Lung (tissue), 11 donors: ENCODE measurements at regions not wholly inside any gene's neighbourhood (a gene's known extent, or its start where the extent isn't known, plus 50 kb on each side); places are given as distances from the start of the nearest gene placed in this dataset.

Experiments
- ATAC-seq: fragments of 200-7000 bp; cut with Tn5 transposase; one replicate; pipeline ENCODE4 v1.9.1; 2020; ENCODE audit warnings: moderate number of reproducible peaks; ENCODE audit not compliant: insufficient read depth, low FRiP score
- DNase-seq, 3 donors: peaks; one replicate each; pipeline ENCODE4 v3.0.0-alpha.2; 2013 to 2017
- H3K27ac ChIP-seq, 2 donors: one replicate each; pipeline ENCODE4 v1.5.1; 2013; ENCODE audit warnings: mild to moderate bottlenecking in 2 of 2, moderate library complexity in 2 of 2, control low read depth in 1 of 2, inconsistent platforms in 1 of 2, low read depth in 1 of 2, low read length in 1 of 2
- H3K27me3 ChIP-seq, 3 donors: one replicate each; pipeline ENCODE4 v1.5.1; 2013; ENCODE audit warnings: low read length in 2 of 3; ENCODE audit not compliant: control insufficient read depth in 3 of 3, insufficient read depth in 3 of 3
- H3K36me3 ChIP-seq, 4 donors: one replicate each; pipeline ENCODE4 v1.5.1; 2013; ENCODE audit warnings: low read length in 4 of 4, mild to moderate bottlenecking in 1 of 4, moderate library complexity in 1 of 4; ENCODE audit not compliant: control insufficient read depth in 4 of 4, insufficient read depth in 4 of 4
- H3K4me1 ChIP-seq, 5 donors: one replicate each; pipeline ENCODE4 v1.5.1; 2013; ENCODE audit warnings: low read length in 5 of 5, mild to moderate bottlenecking in 2 of 5, moderate library complexity in 1 of 5; ENCODE audit not compliant: control insufficient read depth in 5 of 5, insufficient read depth in 5 of 5
- H3K4me3 ChIP-seq: one replicate; pipeline ENCODE4 v1.5.1; 2013; ENCODE audit warnings: mild to moderate bottlenecking, control low read depth, moderate library complexity
- H3K9ac ChIP-seq, 2 donors: one replicate each; pipeline ENCODE4 v1.5.1; 2013; ENCODE audit warnings: low read length in 2 of 2, control low read depth in 1 of 2; ENCODE audit not compliant: insufficient read depth in 1 of 2
- H3K9me3 ChIP-seq, 4 donors: one replicate each; pipeline ENCODE4 v1.5.1; 2013; ENCODE audit warnings: low read length in 3 of 4, mild to moderate bottlenecking in 1 of 4, moderate library complexity in 1 of 4; ENCODE audit not compliant: control insufficient read depth in 4 of 4, insufficient read depth in 3 of 4
- whole genome bisulfite sequencing, 2 donors: extraction: QIAGEN DNeasy Blood & Tissue Kit; methylation state at CpG; one replicate each; pipeline ENCODE4 v1.1.7; 2013; 5-methylcytosine and 5-hydroxymethylcytosine counted together
- TF ChIP-seq, protein P1 (sequence below): IDR thresholded peaks from 2 replicates; pipeline ENCODE4 v1.5.1; 2012; ENCODE audit warnings: mild to moderate bottlenecking; ENCODE audit errors: control extremely low read depth, extremely low read depth
- donor health status: control.
- donor health status: control.
- donor health status: Bipolar disorder and iron deficiency.
- donor health status: healthy.
- donor health status: DM: yes; HTN: yes; CAD: no.

GRCh38 chr14:34056046-34056445 is 105.2 kb upstream of the EGLN3 start:
- no peak for DNase-seq
- no peak overlapping the region for H3K9ac ChIP-seq
- H3K27ac ChIP-seq, result no peak overlapping the region
- H3K4me1 ChIP-seq, result peaks cover 0 to 13% (median 0%) of the 10 kb centered on the region in 5 donors
- H3K36me3 ChIP-seq, result no peaks in the 10 kb centered on the region
- no peak for ATAC-seq
- 44 to 72% methylated on average over 1 of the region's 1 CpG for WGBS, 2 donors
- H3K27me3 ChIP-seq, result peaks cover 0 to 17% (median 6%) of the 10 kb centered on the region in 3 donors
- no peak overlapping the region for H3K4me3 ChIP-seq
- H3K9me3 ChIP-seq, result no peaks in the 10 kb centered on the region
- TF ChIP-seq, protein P1, sequence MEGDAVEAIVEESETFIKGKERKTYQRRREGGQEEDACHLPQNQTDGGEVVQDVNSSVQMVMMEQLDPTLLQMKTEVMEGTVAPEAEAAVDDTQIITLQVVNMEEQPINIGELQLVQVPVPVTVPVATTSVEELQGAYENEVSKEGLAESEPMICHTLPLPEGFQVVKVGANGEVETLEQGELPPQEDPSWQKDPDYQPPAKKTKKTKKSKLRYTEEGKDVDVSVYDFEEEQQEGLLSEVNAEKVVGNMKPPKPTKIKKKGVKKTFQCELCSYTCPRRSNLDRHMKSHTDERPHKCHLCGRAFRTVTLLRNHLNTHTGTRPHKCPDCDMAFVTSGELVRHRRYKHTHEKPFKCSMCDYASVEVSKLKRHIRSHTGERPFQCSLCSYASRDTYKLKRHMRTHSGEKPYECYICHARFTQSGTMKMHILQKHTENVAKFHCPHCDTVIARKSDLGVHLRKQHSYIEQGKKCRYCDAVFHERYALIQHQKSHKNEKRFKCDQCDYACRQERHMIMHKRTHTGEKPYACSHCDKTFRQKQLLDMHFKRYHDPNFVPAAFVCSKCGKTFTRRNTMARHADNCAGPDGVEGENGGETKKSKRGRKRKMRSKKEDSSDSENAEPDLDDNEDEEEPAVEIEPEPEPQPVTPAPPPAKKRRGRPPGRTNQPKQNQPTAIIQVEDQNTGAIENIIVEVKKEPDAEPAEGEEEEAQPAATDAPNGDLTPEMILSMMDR, result no peak

- Histone ChIP-seq H3K4me3 (no peak overlapping the region), H3K27ac (no peak overlapping the region), H3K36me3 (no peaks in the 10 kb centered on the region), H3K4me1 (peaks cover 0 to 8% (median 0%) of the 10 kb centered on the region in 5 donors), H3K27me3 (peaks cover 0 to 11% (median 0%) of the 10 kb centered on the region in 3 donors), H3K9ac (no peak overlapping the region), H3K9me3 (peaks cover 0 to 1% (median 0%) of the 10 kb centered on the region in 4 donors)
- TF ChIP-seq, protein P1, result no peak
- WGBS, 2 donors, result 94 to 96% methylated on average over 2 of the region's 2 CpGs
- DNase-seq (no peak), ATAC-seq (no peak)
Observed at GRCh38 chr14:34055157-34055950, 104.5 kb upstream of the EGLN3 start.

DNA sequence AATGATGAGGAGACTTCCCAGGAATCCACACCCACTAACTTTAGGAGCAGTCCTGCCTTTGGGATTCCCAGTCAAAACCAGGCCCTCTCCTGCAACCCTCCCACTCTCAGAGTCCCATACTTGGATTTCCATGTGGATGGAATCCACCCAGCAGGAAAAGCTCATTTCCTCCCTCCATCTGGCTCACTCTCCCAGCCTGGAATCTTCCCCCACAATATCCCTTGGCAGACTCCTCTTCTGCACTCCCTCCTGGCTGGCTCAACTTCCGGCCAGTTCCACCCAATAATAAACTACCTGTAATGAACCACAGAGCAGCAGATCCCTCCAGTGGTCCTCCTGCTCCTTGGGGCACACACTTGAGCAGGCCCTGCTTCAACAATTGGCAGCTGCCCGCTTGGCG is 102.8 kb upstream of the EGLN3 start:
- ATAC-seq (peak; percentile 59), DNase-seq (peak; percentile 58 to 86 (median 73))
- H3K36me3 ChIP-seq, result no peaks in the 10 kb centered on the region
- H3K9me3 ChIP-seq, result peaks cover 0 to 2% (median 0%) of the 10 kb centered on the region in 4 donors
- peaks cover 0 to 5% (median 0%) of the 10 kb centered on the region in 3 donors for H3K27me3 ChIP-seq
- 78 to 90% methylated on average over 3 of the region's 3 CpGs for WGBS, 2 donors
- H3K4me3 ChIP-seq, result no peak overlapping the region
- no peak overlapping the region for H3K9ac ChIP-seq
- H3K27ac ChIP-seq, result no peak overlapping the region
- TF ChIP-seq, protein P1, result no peak
- H3K4me1 ChIP-seq, result peaks cover 0 to 7% (median 0%) of the 10 kb centered on the region in 5 donors
